NCI-H2227 (cell line): ENCODE measurements at regions not wholly inside any gene's neighbourhood (a gene's known extent, or its start where the extent isn't known, plus 50 kb on each side); places are given as distances from the start of the nearest gene placed in this dataset.

ENCODE experiments used
- DNase-seq: peaks from one replicate; lab custom pipeline; 2025; ENCODE audit not compliant: unreplicated experiment; lab: John Stamatoyannopoulos, UW

DNA sequence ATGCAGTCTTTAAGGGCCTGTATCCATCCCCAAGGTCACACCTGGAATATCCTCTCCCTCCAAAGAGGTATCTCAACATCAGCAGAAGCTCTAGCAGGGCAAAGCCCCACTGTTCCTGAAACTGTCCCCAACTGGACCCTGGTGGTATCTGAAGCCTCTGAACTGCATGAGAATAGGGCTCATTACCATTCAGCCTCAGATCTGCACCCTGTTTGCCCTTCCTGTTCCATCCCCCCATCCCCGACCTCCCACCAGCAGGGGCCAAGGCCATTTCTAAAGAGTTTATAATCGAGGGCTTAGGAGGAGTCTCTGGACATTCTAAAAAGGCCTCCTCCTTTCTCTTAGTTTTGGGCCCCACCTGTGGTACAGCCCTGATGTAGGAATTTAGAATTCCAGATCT lies 74.0 kb upstream of the THY1 start:
- DNase-seq = no peak

DNA sequence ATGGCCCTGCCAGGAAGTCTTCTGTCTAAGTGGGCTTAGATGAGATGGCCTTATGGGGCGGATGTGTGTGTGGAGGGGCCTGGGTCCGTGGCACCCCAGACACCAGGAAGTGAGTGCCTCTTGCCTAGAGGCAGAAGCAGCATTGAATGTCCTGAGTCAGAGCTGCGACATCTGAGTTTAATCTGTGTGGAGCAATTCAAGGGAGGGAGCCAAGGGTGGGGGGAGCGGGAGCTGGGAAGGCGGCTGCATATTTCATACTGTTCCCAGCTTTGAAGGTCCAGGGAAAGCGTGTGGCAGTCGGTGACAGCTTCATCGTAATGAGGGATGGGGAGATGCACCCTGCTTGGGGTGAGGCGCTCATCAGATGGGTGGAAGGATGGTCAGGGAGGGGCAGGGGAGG lies 73.5 kb upstream of the THY1 start:
- DNase-seq = no peak

DNA sequence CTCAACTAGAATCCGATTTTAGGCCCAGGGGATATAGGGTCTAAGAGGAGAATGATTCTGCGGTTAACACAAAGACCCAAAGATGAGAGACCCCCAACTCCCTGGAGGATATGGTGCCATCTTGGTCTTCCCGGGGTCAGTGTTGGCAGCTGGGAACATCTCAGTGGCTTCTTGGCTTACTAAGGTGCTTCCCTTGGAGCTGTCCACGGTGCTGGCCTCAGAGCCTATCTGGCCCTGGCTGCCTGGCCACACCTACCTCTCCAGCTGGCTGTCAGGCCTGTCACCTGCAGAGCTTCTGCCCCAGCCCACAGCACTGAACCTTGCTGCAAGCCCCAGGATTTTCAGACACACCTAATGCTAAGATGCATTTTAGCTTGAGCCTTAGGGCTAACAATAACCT lies 70.7 kb upstream of the THY1 start:
- no peak for DNase-seq

DNA sequence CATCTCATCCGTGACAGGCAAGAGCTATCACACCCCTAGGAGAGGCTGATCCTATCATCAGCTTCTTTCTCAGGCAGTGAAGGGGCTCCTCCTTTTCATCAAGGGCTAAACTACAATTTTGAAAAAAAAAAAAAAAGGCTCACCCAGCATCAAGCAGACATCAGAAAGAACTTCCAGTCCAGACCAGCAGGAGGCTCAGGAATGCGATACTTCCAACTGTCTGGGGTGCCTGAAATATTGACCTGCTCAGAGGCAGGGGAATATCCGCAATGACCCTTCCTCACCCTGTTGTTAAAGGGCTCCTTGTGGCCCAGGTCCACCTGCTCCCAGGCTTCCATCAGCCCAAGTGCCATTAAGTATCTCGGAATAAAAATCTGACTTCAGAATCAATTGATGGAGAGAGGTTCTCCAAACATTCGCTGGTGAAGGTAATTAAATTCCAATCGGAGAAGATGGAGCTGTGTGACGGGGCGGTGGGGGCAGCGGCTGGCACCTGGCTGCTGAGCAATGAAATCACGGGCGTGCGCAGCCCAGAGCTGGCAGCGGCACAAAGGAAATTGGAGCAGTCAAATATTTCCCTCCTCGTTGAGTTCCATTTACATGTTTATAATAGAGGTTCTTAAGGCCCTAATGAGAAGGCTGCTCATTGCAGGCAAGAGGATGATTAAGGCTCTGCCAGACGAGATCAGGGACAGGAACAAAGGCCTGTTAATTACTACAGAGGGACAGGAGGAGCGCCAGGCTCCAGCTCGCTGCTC lies 69.0 kb upstream of the THY1 start:
- peak; percentile 40 for DNase-seq

DNA sequence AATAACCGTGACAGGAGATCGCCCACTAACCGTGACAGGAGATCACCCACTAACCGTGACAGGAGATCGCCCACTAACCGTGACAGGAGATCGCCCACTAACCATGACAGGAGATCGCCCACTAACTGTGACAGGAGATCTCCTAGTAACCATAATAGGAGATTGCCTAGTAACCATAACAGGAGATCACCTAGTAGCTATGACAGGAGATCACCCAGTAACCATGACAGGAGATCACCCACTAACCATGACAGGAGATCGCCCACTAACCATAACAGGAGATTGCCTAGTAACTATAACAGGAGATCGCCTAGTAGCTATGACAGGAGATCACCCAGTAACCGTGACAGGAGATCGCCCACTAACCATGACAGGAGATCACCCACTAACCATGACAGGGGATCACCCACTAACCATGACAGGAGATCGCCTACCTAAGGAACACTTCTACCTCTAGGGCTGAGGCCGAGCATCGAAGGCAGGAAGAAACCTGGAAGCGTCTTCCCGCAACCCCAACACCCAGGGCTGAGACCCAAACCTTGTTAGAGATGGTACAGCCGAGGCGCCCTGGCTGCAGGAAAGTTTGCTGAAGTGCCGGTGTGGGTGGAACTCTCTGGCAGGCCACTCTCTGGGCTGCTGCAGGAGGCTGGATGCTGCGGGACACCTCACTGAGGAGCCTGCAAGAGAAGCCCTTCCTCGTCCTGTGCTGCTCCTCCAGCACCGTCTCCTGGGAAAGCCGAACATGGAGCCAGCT lies 67.5 kb upstream of the THY1 start:
- no peak for DNase-seq

DNA sequence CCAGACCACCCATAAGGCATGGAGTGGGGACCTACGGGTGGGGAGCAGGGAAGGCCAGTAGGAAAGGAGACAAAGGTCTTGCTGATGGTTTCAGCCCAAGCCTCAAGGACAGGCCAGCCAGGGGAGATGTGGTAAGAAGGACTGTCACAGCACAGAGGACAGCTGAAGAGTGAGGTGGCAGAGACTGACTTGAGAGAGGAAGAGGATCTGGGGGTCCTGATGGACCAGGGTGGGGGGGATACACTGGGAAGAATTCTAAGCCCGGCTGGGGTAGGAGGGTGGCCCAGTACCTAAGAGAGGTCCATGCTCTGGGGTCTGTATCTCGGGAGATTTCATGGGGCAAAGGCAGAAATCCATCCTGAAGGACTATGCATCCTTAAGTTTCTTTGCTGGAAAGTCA lies 66.1 kb upstream of the THY1 start:
- DNase-seq = no peak

DNA sequence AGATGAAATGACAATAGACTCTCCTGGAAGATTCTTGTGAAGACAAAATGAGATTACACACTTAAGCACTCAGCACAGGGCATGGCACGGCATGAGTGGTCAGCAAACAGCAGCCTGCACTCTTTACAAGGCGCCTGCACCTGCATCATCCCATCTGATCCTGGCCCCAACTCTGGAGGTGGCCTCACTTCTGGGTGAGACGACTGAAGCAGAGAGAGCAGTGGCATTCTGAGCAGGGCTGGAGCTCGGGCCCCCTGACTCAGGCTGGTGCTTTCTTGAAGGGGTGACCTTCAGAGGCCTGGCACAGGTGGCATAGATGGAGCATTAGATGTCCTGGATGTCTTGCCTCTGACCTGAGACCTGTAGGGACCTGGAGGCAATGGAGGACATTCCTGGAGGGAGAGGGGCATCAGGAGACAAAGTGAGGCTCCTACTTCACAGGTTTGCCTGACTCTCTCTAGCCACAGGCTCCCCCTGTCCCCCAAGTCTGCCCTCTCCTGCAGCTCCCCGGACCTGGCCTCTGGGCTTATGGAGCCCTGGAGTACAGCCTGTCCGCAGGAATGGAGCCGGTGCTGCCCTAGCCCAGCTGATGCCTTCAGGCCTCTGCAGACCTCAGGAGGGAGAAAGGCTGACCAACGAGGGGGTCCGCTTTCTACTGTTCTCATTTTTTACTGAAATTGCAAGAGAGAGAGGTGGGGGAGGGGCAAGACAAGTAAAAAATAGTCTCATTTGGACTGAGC lies 65.5 kb upstream of the THY1 start:
- no peak for DNase-seq

DNA sequence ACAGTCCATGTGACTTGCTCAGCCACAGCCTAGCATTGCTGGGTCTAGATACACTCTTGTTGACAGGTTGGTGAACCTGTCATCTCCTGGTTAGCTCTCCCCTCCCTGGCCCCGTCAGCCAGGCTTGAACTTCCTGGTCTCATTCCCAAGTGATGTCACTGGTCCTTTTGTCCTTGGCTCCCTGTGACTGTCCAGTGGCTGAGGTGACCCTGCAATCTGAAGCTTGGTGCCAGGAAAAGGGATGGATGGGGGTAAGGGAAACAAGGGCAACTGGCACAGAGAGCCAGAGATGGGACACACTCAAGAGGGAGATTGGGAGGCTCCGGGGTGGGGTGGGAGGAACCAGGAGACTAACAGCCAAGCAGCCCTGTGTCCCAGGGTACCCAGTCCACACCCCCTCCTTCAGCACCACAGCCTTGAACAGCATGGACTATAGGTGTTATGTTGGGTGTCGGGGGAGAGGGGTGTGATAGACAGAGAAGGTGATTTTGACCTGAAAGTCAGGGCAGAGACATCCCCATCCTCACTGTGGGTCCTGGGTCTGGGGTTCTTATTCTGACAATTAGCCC lies 63.8 kb upstream of the THY1 start:
- no peak for DNase-seq

DNA sequence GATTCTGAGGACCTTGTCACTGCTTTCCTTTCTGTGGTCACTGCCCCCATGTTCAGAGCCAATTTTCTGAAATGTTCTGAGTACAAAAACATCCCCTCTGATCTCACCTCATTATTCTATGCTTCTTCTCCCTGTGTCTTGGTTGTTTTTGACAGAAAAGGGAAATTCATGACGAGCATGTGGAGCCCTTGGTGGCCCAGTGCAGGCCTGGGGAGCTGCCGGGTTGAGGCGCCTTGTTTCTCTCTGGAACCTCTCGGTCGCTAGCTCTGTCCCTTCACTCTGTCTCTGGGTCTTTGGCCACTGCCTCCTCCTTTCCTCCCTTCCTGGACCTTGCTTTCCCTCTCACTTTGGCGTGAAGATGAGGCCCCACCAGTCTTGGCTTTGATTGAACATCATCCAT lies 63.0 kb upstream of the THY1 start:
- DNase-seq = no peak

DNA sequence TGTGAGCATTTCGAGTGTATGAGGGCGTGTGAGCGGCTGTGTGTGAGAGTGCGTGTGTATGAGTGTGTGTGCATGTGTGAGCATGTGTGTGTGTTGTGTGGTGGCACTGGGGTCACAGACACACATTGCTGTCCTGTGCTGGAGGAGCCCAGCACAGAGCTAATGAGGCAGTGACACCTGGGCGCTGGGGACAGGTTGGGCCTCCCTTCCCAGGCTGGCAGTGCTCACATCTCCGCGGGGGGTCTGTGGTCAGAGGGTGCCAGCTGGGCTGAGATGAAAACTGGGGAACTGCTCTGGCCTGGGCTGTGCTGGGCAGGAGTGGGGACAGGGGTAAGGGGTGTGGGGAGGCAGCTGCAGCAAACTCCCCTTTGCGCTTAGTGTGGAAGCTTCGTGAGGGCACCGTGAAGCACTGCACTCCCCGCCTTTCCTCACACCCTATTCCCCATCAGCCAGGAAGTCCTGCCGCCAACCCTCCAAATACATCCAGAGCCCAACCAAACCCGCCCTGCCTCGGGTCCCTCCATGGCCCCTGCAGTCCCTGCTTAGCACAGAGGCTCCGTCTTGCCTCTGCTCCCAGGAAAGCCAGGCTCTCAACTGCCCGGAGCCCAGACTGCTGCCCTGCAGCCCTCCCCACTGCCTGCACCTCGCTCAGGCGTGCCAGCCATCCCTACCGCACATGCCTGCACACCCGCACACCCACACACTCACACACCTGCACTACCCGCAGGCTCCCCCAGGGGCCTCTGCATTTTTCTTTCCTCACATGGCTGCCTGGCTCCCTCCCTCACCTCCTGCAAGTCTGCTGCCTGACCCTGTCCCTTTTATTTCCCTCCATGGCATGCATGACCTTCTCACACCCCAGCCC lies 62.0 kb upstream of the THY1 start:
- DNase-seq = no peak

DNA sequence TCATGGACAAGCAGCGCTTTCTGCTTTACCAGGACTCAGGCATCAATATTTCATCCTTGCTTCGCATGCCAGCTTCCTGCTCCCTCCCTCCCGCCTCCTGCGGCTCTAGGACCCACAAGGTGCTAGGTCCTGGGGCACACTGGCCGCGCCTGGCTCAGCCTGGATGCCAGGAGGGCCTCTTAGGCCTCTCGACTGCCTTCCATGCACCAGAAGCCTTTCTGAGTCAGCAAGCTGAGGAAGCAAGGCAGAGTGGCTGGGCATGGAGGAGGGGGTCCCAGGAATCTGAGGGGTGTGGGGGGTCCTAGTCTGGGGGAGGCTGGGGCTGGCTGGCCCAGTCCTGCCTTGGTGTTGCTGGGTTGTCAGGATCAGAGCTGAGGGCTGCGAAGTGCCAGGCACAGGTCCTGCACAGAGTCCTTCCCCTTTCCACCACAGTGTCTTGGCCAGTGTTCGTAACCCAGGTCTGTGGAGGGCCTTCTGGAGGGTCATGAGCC lies 61.0 kb upstream of the THY1 start:
- no peak for DNase-seq

DNA sequence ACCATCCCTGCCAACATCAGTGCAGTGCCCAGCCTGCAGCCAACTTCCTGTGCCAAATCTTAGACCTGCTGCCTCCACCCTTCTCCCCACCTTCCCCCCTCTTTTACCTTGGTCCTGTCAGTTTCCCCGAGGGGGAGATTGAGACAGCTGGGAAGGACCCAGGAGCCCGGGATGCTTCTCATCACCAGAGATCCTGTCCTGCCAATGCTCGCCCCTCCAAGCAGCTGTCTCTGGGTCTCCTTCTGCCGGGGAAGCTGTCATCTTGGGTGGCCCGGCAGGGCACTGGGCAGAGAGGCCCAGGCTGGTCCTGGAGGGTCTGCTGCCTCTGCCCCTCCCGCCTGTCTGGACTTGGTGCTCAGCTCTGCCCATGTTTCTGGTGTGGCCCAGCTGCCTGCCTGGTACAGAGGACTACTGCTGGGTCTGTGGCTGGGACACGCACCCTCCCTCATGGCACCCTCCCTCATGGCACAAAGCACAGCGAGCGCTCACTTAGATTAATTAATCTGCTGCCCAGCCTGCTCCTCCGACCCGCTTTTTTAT lies 60.4 kb upstream of the THY1 start:
- DNase-seq = no peak

DNA sequence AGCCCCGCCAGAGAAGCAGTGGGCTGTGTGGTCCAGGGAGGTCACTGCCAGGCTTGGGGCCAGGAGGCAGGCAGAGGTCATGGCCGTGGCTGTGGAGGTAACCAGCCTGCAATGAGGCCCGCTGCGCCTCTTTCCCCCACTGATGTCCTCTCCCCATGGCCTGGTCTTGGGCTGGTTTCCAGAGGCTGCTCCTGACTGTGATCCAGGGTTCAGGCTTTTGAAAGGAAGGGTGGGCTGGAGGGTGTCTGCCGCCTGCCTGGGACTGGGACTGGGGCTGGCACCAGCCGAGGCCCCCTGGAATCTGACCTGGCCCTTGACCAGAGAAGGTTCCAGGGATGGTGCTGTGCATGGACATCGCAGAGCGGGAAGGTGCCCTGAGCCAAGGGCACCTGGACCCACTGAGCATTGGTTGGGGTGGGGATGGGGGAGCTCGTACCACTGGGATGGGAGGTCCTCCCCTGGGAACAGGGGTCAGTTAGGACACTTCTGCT lies 59.6 kb upstream of the THY1 start:
- no peak for DNase-seq

DNA sequence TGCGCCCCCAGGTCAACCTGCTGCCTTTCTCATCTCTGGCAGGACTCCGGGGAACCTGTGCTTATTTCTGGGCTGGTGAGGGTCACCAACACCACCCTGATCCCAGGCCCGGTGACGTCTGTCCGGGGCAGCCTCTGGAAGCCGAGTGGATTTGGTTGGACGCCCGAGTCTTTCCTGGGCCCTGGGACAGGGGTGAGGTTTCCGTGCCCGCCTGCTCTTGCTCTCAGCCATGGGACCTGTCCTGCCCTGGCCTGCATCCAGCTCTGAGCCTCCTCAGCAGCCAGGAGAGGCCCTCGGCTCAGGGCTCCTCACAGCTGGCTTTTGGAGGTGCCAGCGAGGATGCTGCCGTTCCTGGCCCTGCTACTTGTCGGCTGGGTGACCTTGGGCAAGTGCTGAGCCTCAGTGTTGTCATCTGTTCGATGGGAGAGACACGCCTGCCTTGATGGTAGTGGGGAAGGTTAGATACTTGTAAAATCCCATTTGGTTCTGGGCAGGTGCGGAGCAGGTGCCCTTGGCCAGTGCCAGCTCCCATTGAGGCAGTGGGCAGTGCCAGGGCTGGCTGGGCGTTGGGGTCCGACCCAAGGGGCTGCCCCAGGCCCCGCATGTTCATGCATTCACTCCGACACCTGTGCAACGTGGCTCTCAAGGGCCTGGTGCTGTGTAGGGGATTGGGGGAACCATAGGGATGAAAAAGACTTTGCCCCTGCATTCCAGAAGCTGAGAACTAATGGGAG lies 58.9 kb upstream of the THY1 start:
- no peak for DNase-seq

DNA sequence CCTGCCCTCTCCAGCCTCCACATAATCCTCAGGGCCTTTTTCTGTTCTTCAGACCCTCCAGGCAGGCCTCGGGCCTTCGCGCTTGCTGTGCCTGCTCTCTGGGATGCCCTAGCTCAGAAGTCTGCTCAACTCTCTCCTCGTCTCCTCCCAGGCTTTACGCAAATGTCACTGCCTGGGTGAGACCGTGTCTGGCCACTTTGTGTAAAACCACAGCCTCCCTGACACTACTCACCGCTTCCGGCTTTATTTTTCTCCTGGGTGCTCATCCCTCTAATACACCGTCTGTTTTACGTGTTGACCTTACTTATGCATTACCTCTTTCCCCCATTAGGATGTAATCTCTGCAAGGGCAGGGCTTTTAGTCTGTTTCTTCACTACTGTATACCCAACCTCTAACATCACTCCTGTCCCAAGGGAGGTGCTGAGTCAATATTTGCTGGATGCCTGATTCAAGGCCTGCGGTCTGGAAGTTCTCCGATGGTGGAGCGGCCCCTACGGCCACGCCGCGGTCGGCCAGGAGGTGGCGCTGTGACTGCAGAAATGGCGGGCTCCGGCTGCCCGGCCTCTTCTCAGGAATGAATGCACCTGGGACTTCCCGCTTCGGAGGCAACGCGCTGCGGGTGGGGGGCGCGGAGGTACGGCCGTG lies 58.2 kb upstream of the THY1 start:
- DNase-seq = peak; percentile 76

DNA sequence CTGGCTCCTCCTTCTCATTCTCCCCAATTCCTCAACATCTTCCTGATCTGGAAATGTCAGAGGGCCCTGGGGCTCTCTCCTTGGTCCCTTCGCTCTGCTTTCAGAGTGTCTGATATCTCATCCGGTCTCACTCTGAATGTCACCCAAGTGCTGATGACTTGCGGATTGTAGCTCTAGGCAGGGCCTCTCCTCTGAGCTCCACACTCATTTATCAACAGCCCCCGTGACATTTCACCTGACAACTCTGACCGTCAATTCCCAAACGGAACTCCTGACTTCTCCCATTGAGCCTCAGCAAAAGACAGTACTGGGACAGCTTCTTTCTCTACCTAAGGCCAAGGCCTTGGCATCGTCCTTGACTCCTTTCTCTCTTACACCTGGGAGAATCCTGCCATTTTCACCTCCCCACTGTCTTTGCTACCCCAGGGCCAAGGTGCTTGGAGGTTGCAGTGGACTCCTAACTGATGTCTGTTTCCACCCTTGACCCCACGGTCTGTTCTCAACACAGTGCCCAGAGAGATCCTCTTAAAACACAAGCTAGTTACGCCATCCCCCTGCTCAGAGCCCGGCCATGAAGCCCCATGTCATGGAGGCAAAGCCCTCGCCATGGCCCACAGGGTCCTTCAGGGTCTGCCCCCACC lies 57.5 kb upstream of the THY1 start:
- DNase-seq = no peak

DNA sequence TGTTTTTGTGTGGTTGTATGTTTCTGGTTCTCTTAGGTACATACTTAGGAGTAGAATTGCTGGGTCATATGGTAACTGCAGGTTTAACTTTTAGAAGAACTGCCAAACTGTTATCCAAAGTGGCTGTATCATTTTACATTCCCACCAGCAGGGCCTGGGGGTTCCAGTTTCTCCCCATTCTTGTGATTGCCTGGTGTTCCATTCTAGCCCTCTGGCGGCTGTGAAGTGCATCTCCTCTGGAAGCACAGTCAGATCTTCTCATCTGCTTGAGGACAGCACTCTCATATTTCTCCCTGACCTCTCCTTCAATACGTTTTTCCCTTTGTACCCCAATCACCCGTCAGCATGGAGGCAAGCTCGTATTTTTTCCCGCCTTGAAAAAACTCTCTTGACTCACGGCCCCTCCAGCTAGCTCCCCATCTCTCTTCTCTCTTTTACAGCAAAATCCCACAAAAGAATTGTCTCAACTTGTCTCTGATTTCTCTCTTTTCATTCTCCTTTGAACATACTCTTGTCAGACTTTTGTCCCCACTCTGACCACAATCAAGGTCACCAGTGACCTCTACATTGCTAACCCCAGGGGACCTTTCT lies 56.8 kb upstream of the THY1 start:
- no peak for DNase-seq

DNA sequence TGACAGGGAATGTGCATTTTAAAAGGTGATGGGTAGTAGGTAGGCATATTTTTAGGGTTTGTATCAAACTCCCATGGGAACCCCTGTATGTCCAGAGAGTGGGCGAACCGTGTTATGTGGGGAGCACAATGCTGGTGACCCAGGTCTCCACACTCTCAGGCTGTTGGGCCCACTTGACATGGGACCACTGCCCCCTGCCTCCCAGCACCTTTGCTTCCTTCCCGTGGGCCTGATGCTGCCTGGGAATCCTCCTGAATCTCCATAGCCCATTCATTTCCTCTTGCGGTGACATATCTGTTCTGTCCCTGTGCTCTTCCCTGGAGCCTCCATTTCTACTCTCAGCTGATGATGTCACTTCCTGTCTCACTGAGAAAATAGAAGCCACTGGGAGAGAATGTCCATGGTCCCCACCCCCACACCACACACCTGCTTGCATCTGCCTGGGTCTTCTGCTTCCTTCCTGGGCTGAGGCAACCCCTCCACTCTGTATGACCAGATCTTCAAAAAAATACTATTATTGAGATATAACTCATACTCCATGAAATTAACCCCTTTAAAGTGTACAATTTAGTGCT lies 55.8 kb upstream of the THY1 start:
- no peak for DNase-seq
